H1 (cell line): ENCODE measurements at regions not wholly inside any gene's neighbourhood (a gene's known extent, or its start where the extent isn't known, plus 50 kb on each side); places are given as distances from the start of the nearest gene placed in this dataset.

Experiments
- CTCF ChIA-PET: fragments of 300-600 bp; sonication (Branson Sonifier 250); formaldehyde crosslinking; loops from one replicate; lab custom pipeline; 2021; ENCODE audit not compliant: partially characterized antibody; lab: Charles Lee
- POLR2A ChIA-PET: fragments of 300-600 bp; sonication (Branson Sonifier 250); formaldehyde crosslinking; loops from one replicate; lab custom pipeline; 2021; ENCODE audit warnings: inconsistent platforms; ENCODE audit not compliant: partially characterized antibody; lab: Charles Lee
- DNase-seq, 2 experiments: peaks; one replicate each; pipeline versions ENCODE4 v3.0.0 to v3.0.0-alpha.2; 2010 to 2022; ENCODE audit warnings: low spot score in 2 of 2, low read depth in 1 of 2, mixed read lengths in 1 of 2
- FAIRE-seq: peaks from 2 replicates; lab custom pipeline; 2011; peaks lifted over from hg19 to GRCh38; lab: Jason Lieb, UNC
- H2AFZ ChIP-seq: 2 replicates; pipeline ENCODE4 v1.8.1; 2012; ENCODE audit warnings: low read length, inconsistent platforms
- H2AK5ac ChIP-seq: 2 replicates; pipeline ENCODE4 v1.6.1; 2013; ENCODE audit warnings: low read depth, low read length
- H2BK120ac ChIP-seq: replicated peaks from 2 replicates; pipeline ENCODE3; 2013; ENCODE audit warnings: low read depth, low read length, inconsistent platforms
- H2BK12ac ChIP-seq: 2 replicates; pipeline ENCODE4 v1.6.1; 2013; ENCODE audit warnings: low read depth, low read length
- H2BK15ac ChIP-seq: 2 replicates; pipeline ENCODE4 v1.6.1; 2013; ENCODE audit warnings: low read length
- H2BK20ac ChIP-seq: 2 replicates; pipeline ENCODE4 v1.6.1; 2013; ENCODE audit warnings: low read length
- H2BK5ac ChIP-seq: 2 replicates; pipeline ENCODE4 v1.6.1; 2013; ENCODE audit warnings: low read depth, low read length
- H3K14ac ChIP-seq: 2 replicates; pipeline ENCODE4 v1.6.1; 2013; ENCODE audit warnings: inconsistent platforms; ENCODE audit not compliant: insufficient read length
- H3K18ac ChIP-seq: 2 replicates; pipeline ENCODE4 v1.6.1; 2013; ENCODE audit warnings: low read length; ENCODE audit errors: extremely low read depth
- H3K23ac ChIP-seq: 2 replicates; pipeline ENCODE4 v1.6.1; 2013; ENCODE audit warnings: inconsistent platforms; ENCODE audit not compliant: insufficient read length
- H3K23me2 ChIP-seq: 2 replicates; pipeline ENCODE4 v1.6.1; 2013; ENCODE audit warnings: low read depth, low read length
- H3K27ac ChIP-seq: 2 replicates; pipeline ENCODE4 v1.6.1; 2011; ENCODE audit warnings: low read depth, low read length, inconsistent platforms
- H3K27me3 ChIP-seq, 4 experiments: replicated peaks in 1 of 4; 1 replicate in 1 of 4; 2 replicates in 3 of 4; pipeline versions ENCODE4 v1.6.1 to v1.8.1; 2011 to 2013; ENCODE audit warnings: low read length in 3 of 4, mild to moderate bottlenecking in 3 of 4, inconsistent platforms in 2 of 4, mixed read lengths in 2 of 4, moderate library complexity in 1 of 4; ENCODE audit not compliant: control insufficient read depth in 3 of 4, insufficient read depth in 3 of 4; ENCODE audit errors: extremely low read depth in 1 of 4
- H3K36me3 ChIP-seq, 4 experiments: 2 replicates each; pipeline versions ENCODE4 v1.6.1 to v1.8.1; 2011 to 2013; ENCODE audit warnings: mild to moderate bottlenecking in 4 of 4, low read length in 3 of 4, moderate library complexity in 2 of 4, control low read depth in 1 of 4, inconsistent platforms in 1 of 4; ENCODE audit not compliant: insufficient read depth in 4 of 4, control insufficient read depth in 2 of 4
- H3K4ac ChIP-seq: replicated peaks from 2 replicates; pipeline ENCODE3; 2013; ENCODE audit warnings: low read length, low read depth, mixed read lengths, inconsistent platforms; ENCODE audit not compliant: insufficient read length
- H3K4me1 ChIP-seq, 4 experiments: replicated peaks in 1 of 4; 1 replicate in 1 of 4; 2 replicates in 3 of 4; pipeline versions ENCODE4 v1.6.1 to v1.8.1; 2011 to 2013; ENCODE audit warnings: low read length in 3 of 4, inconsistent platforms in 2 of 4, mixed read lengths in 1 of 4; ENCODE audit not compliant: insufficient read depth in 4 of 4, control insufficient read depth in 3 of 4
- H3K4me2 ChIP-seq, 2 experiments: 2 replicates each; pipeline versions ENCODE4 v1.6.1 to v1.8.1; 2011 to 2013; ENCODE audit warnings: low read depth in 2 of 2, low read length in 2 of 2, control low read depth in 1 of 2, inconsistent platforms in 1 of 2, mild to moderate bottlenecking in 1 of 2; ENCODE audit not compliant: insufficient read depth in 1 of 2
- H3K4me3 ChIP-seq, 4 experiments: fragments of 200-600, 300-600 bp in 1 of 4; sonication (generic), shearing (Covaris generic), sonication (Bioruptor Twin) in 1 of 4; 2 replicates each; pipeline versions ENCODE4 v1.5.1 to v1.8.1; 2011 to 2016; ENCODE audit warnings: low read length in 4 of 4, low read depth in 3 of 4, control low read depth in 2 of 4, inconsistent platforms in 2 of 4, mild to moderate bottlenecking in 2 of 4, mixed read lengths in 1 of 4, moderate library complexity in 1 of 4; ENCODE audit not compliant: insufficient read depth in 2 of 4; ENCODE audit errors: extremely low read depth in 1 of 4
- H3K56ac ChIP-seq: replicated peaks from 2 replicates; pipeline ENCODE3; 2013; ENCODE audit warnings: low read depth, mild to moderate bottlenecking, mixed read lengths, low read length, inconsistent platforms; ENCODE audit not compliant: insufficient read length
- H3K79me1 ChIP-seq: 2 replicates; pipeline ENCODE4 v1.6.1; 2013; ENCODE audit warnings: low read depth, low read length, control low read depth
- H3K79me2 ChIP-seq, 2 experiments: 2 replicates each; pipeline versions ENCODE4 v1.6.1 to v1.8.1; 2012 to 2013; ENCODE audit warnings: low read length in 2 of 2, mild to moderate bottlenecking in 2 of 2, inconsistent platforms in 1 of 2; ENCODE audit not compliant: insufficient read depth in 2 of 2, control insufficient read depth in 1 of 2
- H3K9ac ChIP-seq, 4 experiments: replicated peaks in 1 of 4; 1 replicate in 1 of 4; 2 replicates in 3 of 4; pipeline versions ENCODE4 v1.6.1 to v1.8.1; 2011 to 2013; ENCODE audit warnings: low read depth in 3 of 4, low read length in 3 of 4, control low read depth in 2 of 4, mild to moderate bottlenecking in 2 of 4, moderate library complexity in 2 of 4, inconsistent platforms in 1 of 4; ENCODE audit errors: extremely low read depth in 1 of 4
- H3K9me3 ChIP-seq, 2 experiments: 2 replicates each; pipeline versions ENCODE4 v1.6.1 to v1.8.1; 2012 to 2013; ENCODE audit warnings: mild to moderate bottlenecking in 2 of 2, moderate library complexity in 2 of 2, control low read depth in 1 of 2, inconsistent platforms in 1 of 2, low read depth in 1 of 2, low read length in 1 of 2, mixed read lengths in 1 of 2; ENCODE audit not compliant: insufficient read depth in 2 of 2
- H4K20me1 ChIP-seq, 2 experiments: replicated peaks in 1 of 2; 2 replicates each; pipeline versions ENCODE3 to v1.8.1; 2011 to 2013; ENCODE audit warnings: inconsistent platforms in 2 of 2, low read length in 2 of 2, mild to moderate bottlenecking in 1 of 2; ENCODE audit not compliant: insufficient read depth in 2 of 2, control insufficient read depth in 1 of 2
- H4K5ac ChIP-seq: 2 replicates; pipeline ENCODE4 v1.6.1; 2013; ENCODE audit warnings: low read length, low read depth, mixed read lengths, inconsistent platforms; ENCODE audit not compliant: insufficient read length
- H4K8ac ChIP-seq: 2 replicates; pipeline ENCODE4 v1.8.0; 2013; ENCODE audit warnings: mild to moderate bottlenecking, moderate library complexity, low read length, inconsistent platforms; ENCODE audit not compliant: insufficient read depth; ENCODE audit errors: extremely low read depth
- H4K91ac ChIP-seq: replicated peaks from 2 replicates; pipeline ENCODE3; 2013; ENCODE audit warnings: low read length, mixed read lengths, inconsistent platforms; ENCODE audit not compliant: insufficient read length
- EP300 ChIP-seq, 2 experiments: IDR thresholded peaks; 1 replicate in 1 of 2; 2 replicates in 1 of 2; pipeline ENCODE4 v1.6.1; 2011 to 2012; ENCODE audit warnings: low read depth in 2 of 2, low read length in 2 of 2, mild to moderate bottlenecking in 2 of 2, borderline replicate concordance in 1 of 2, inconsistent platforms in 1 of 2, moderate library complexity in 1 of 2
- GABPA ChIP-seq: IDR thresholded peaks from 2 replicates; pipeline ENCODE4 v1.6.1; 2011; ENCODE audit warnings: mild to moderate bottlenecking, low read length, moderate library complexity, borderline replicate concordance; ENCODE audit not compliant: insufficient read depth
- POLR2A ChIP-seq, 2 experiments: IDR thresholded peaks; 1 replicate in 1 of 2; 2 replicates in 1 of 2; pipeline ENCODE4 v1.6.1; 2011; ENCODE audit warnings: low read depth in 2 of 2, low read length in 2 of 2, mild to moderate bottlenecking in 2 of 2; ENCODE audit errors: control extremely low read depth in 1 of 2
- POU5F1 ChIP-seq: IDR thresholded peaks from 2 replicates; pipeline ENCODE4 v1.6.1; 2011; ENCODE audit warnings: low read depth, mild to moderate bottlenecking, low read length, moderate library complexity
- RBBP5 ChIP-seq: IDR thresholded peaks from 2 replicates; pipeline ENCODE4 v1.7.1; 2012; ENCODE audit warnings: low read depth, mild to moderate bottlenecking, inconsistent platforms, low read length, moderate library complexity, borderline replicate concordance
- SAP30 ChIP-seq: fragments of 300-600 bp; sonication (generic); IDR thresholded peaks from 2 replicates; pipeline ENCODE4 v1.7.1; 2012; ENCODE audit warnings: low read length, moderate library complexity, mild to moderate bottlenecking, inconsistent platforms; ENCODE audit not compliant: insufficient read depth, insufficient replicate concordance
- SP4 ChIP-seq: IDR thresholded peaks from 2 replicates; pipeline ENCODE4 v1.6.1; 2012; ENCODE audit warnings: low read length, inconsistent platforms
- TBP ChIP-seq: IDR thresholded peaks from 2 replicates; pipeline ENCODE4 v1.6.1; 2011; ENCODE audit warnings: low read depth, low read length, improper control_type of control experiment
- WGBS, 2 experiments: shearing (Covaris generic) in 1 of 2; methylation state at CpG; one replicate each; pipeline versions ENCODE4 v1.1.6 to v1.1.7; 2013 to 2015; ENCODE audit warnings: low lambda C conversion rate in 2 of 2, mixed read lengths in 2 of 2, inconsistent platforms in 1 of 2, low coverage in 1 of 2, missing lambda C conversion rate in 1 of 2; ENCODE audit not compliant: insufficient replicate concordance in 2 of 2, insufficient coverage in 1 of 2, insufficient read length in 1 of 2; ENCODE audit errors: extremely low coverage in 1 of 2, missing lambda C conversion rate in 1 of 2; 5-methylcytosine and 5-hydroxymethylcytosine counted together
- TF ChIP-seq, protein P1 (sequence below): IDR thresholded peaks from 2 replicates; pipeline ENCODE4 v1.6.1; 2011; ENCODE audit warnings: low read depth, mild to moderate bottlenecking, low read length; ENCODE audit not compliant: insufficient read depth
- TF ChIP-seq, protein P2 (sequence below): IDR thresholded peaks from 2 replicates; pipeline ENCODE4 v1.6.1; 2012; ENCODE audit warnings: inconsistent platforms

DNA sequence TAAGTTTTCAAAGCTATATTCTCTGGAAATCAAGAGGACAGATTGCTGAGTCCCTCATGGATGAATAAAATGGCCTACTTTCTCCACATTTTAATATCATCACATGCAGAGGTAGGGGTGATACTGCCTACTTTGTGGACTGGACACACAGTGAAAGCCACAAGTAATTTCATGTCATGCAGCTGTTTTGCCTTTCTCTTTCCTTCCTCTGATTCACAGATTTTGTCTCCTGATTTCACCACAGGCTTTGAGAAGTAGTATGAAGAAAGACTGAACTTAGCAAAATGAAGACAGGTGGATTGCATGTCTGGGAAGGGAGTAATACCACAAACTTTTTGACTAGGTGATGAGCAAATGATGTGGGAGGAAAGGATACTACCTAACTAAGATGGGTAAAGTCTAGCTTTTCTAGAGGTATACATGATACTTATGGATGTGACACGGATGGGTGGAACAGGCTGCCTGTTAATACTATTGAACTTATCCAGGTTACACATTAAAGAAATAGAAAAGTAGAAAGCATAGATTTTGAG is 478.4 kb upstream of the GOT2 start:
- 84% methylated on average over 1 of the region's 1 CpG; no CpG with 5 or more reads in 1 of the 2 experiments for WGBS, 2 experiments
- no peak for TF ChIP-seq RBBP5
- no peak for TF ChIP-seq POU5F1
- TF ChIP-seq EP300 (IDR thresholded peaks at IDR 0.05; ENCODE audit: borderline replicate concordance in 1 of 2, low read depth in 2 of 2, low read length in 2 of 2): no peak
- TF ChIP-seq, protein P1, sequence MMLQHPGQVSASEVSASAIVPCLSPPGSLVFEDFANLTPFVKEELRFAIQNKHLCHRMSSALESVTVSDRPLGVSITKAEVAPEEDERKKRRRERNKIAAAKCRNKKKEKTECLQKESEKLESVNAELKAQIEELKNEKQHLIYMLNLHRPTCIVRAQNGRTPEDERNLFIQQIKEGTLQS: no peak
- no peak for TF ChIP-seq SAP30
- TF ChIP-seq SP4: no peak
- TF ChIP-seq, protein P2, sequence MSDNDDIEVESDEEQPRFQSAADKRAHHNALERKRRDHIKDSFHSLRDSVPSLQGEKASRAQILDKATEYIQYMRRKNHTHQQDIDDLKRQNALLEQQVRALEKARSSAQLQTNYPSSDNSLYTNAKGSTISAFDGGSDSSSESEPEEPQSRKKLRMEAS: no peak
- TF ChIP-seq TBP: no peak
- no peak for TF ChIP-seq GABPA
- TF ChIP-seq POLR2A (IDR thresholded peaks at IDR 0.05; ENCODE audit: control extremely low read depth in 1 of 2, low read depth in 2 of 2, low read length in 2 of 2): no peak

More for the DNA sequence above, 478.4 kb upstream of the GOT2 start:
- no peaks in the 10 kb centered on the region for H3K9me3 ChIP-seq
- no peaks in the 10 kb centered on the region for H3K23me2 ChIP-seq
- FAIRE-seq (no peak), DNase-seq (no peak)
- no peaks in the 10 kb centered on the region for H4K20me1 ChIP-seq
- no peaks in the 10 kb centered on the region for H3K79me1 ChIP-seq
- H3K9ac ChIP-seq: no peak overlapping the region
- no peak overlapping the region for H3K14ac ChIP-seq
- no peak overlapping the region for H3K4me3 ChIP-seq
- H3K79me2 ChIP-seq: no peaks in the 10 kb centered on the region
- H3K36me3 ChIP-seq: no peaks in the 10 kb centered on the region
- H3K27ac ChIP-seq: no peak overlapping the region
- H2BK20ac ChIP-seq: no peak overlapping the region
- ChIA-PET POLR2A (no interaction called here), CTCF (interaction anchor here (0.6 to 1.3 kb wide), 3 partner anchors 10 to 370 kb away, joined by 3 to 4 read pairs (median 4); no protein-coding TSS in a partner anchor)
- no peak overlapping the region for H2BK5ac ChIP-seq
- no peak overlapping the region for H3K18ac ChIP-seq
- H3K4ac ChIP-seq: no peak overlapping the region
- peaks cover 0 to 11% (median 6%) of the 10 kb centered on the region in 4 experiments; a peak in 5 of 7 replicates for H3K4me1 ChIP-seq
- no peak overlapping the region for H2BK15ac ChIP-seq
- no peak overlapping the region for H4K91ac ChIP-seq
- H2AFZ ChIP-seq: no peak overlapping the region
- no peak overlapping the region for H2BK12ac ChIP-seq
- H3K23ac ChIP-seq: no peak overlapping the region
- H2AK5ac ChIP-seq: no peak overlapping the region
- H3K56ac ChIP-seq: no peak overlapping the region
- no peak overlapping the region for H4K5ac ChIP-seq
- no peak overlapping the region for H3K4me2 ChIP-seq
- no peak overlapping the region for H2BK120ac ChIP-seq
- no peaks in the 10 kb centered on the region for H3K27me3 ChIP-seq
- H4K8ac ChIP-seq: no peak overlapping the region
